IMR-90 (cell line): ENCODE measurements at regions not wholly inside any gene's neighbourhood (a gene's known extent, or its start where the extent isn't known, plus 50 kb on each side); places are given as distances from the start of the nearest gene placed in this dataset.
A peak's percentile ranks its signal among the peaks of the same experiment; 100 is the strongest.

Source experiments
- ATAC-seq: fragments of 200-7000 bp; cut with Tn5 transposase; 2 replicates; pipeline ENCODE4 v1.9.1; 2020; ENCODE audit warnings: low read depth, mild to moderate bottlenecking, moderate library complexity
- BruUV-seq: library from RNA; stranded (reverse); fragments of 400-500 nt; replicated peaks from 2 replicates; lab custom pipeline; 2021; lab: Mats Ljungman, UMichigan
- CTCF ChIA-PET: fragments of 300-600 bp; formaldehyde crosslinking; extraction: SDS; loops from one replicate; lab custom pipeline; 2021; ENCODE audit warnings: antibody characterized with exemption; lab: Yijun Ruan, JAX
- POLR2A ChIA-PET: fragments of 300-600 bp; sonication (Branson Sonifier 250); formaldehyde crosslinking; loops from one replicate; lab custom pipeline; 2022; ENCODE audit warnings: antibody characterized with exemption; ENCODE audit not compliant: unreplicated experiment; lab: Charles Lee
- DNase-seq: peaks from one replicate; pipeline ENCODE4 v3.0.0; 2013
- H2AFZ ChIP-seq: replicated peaks from 2 replicates; pipeline ENCODE3; 2013; ENCODE audit warnings: low read length, mild to moderate bottlenecking; ENCODE audit not compliant: poor library complexity
- H2AK5ac ChIP-seq: 2 replicates; pipeline ENCODE4 v1.6.1; 2013; ENCODE audit warnings: low read depth, low read length, inconsistent platforms
- H2AK9ac ChIP-seq: replicated peaks from 2 replicates; pipeline ENCODE3; 2013; ENCODE audit warnings: mild to moderate bottlenecking, low read depth, low read length, moderate library complexity; ENCODE audit not compliant: poor library complexity
- H2BK120ac ChIP-seq: 2 replicates; pipeline ENCODE4 v1.6.1; 2013; ENCODE audit warnings: low read depth, low read length, inconsistent platforms
- H2BK15ac ChIP-seq: 3 replicates; pipeline ENCODE4 v1.6.1; 2013; ENCODE audit warnings: low read depth, low read length, inconsistent platforms
- H2BK20ac ChIP-seq: 2 replicates; pipeline ENCODE4 v1.6.1; 2013; ENCODE audit warnings: low read depth, mild to moderate bottlenecking, inconsistent platforms, low read length, moderate library complexity
- H2BK5ac ChIP-seq: 2 replicates; pipeline ENCODE4 v1.6.1; 2013; ENCODE audit warnings: mild to moderate bottlenecking, low read depth, low read length, inconsistent platforms; ENCODE audit not compliant: poor library complexity, severe bottlenecking
- H3K14ac ChIP-seq: replicated peaks from 2 replicates; pipeline ENCODE4 v1.6.1; 2013; ENCODE audit warnings: low read depth, low read length, inconsistent platforms
- H3K18ac ChIP-seq: 2 replicates; pipeline ENCODE4 v1.6.1; 2013; ENCODE audit warnings: low read depth, low read length, control low read depth
- H3K23ac ChIP-seq: 2 replicates; pipeline ENCODE4 v1.6.1; 2013; ENCODE audit warnings: low read depth, low read length, inconsistent platforms
- H3K27ac ChIP-seq: 2 replicates; pipeline ENCODE4 v1.5.1; 2013; ENCODE audit warnings: mild to moderate bottlenecking, control low read depth, low read length; ENCODE audit not compliant: insufficient read depth
- H3K27me3 ChIP-seq: 2 replicates; pipeline ENCODE4 v1.6.1; 2013; ENCODE audit warnings: low read length; ENCODE audit not compliant: control insufficient read depth, insufficient read depth
- H3K36me3 ChIP-seq: 2 replicates; pipeline ENCODE4 v1.6.1; 2013; ENCODE audit warnings: low read length, mixed read lengths; ENCODE audit not compliant: control insufficient read depth, insufficient read depth
- H3K4ac ChIP-seq: 2 replicates; pipeline ENCODE4 v1.6.1; 2013; ENCODE audit warnings: low read depth, low read length, inconsistent platforms
- H3K4me1 ChIP-seq: 2 replicates; pipeline ENCODE4 v1.6.1; 2013; ENCODE audit warnings: low read length, mixed read lengths; ENCODE audit not compliant: control insufficient read depth, insufficient read depth
- H3K4me2 ChIP-seq: 2 replicates; pipeline ENCODE4 v1.6.1; 2013; ENCODE audit warnings: low read depth, mild to moderate bottlenecking, control low read depth, low read length, moderate library complexity
- H3K4me3 ChIP-seq: 2 replicates; pipeline ENCODE4 v1.5.1; 2013; ENCODE audit warnings: low read depth, mild to moderate bottlenecking, control low read depth, low read length, moderate library complexity; ENCODE audit not compliant: insufficient read depth
- H3K56ac ChIP-seq: 2 replicates; pipeline ENCODE4 v1.6.1; 2013; ENCODE audit warnings: low read length, inconsistent platforms; ENCODE audit not compliant: insufficient read depth; ENCODE audit errors: extremely low read depth
- H3K79me1 ChIP-seq, 2 experiments: 2 replicates each; pipeline ENCODE4 v1.6.1; 2013; ENCODE audit warnings: low read length in 2 of 2, inconsistent platforms in 1 of 2, low read depth in 1 of 2
- H3K9ac ChIP-seq: 2 replicates; pipeline ENCODE4 v1.6.1; 2013; ENCODE audit warnings: low read depth, low read length, control low read depth
- H3K9me1 ChIP-seq: 2 replicates; pipeline ENCODE4 v1.6.1; 2013; ENCODE audit warnings: low read length, inconsistent platforms; ENCODE audit not compliant: insufficient read depth
- H3K9me3 ChIP-seq: 2 replicates; pipeline ENCODE4 v1.6.1; 2013; ENCODE audit warnings: low read length; ENCODE audit not compliant: control insufficient read depth, insufficient read depth
- H4K20me1 ChIP-seq: 2 replicates; pipeline ENCODE4 v1.6.1; 2013; ENCODE audit warnings: low read length, inconsistent platforms; ENCODE audit not compliant: insufficient read depth
- H4K5ac ChIP-seq: 2 replicates; pipeline ENCODE4 v1.6.1; 2013; ENCODE audit warnings: mild to moderate bottlenecking, low read depth, low read length, control low read depth
- H4K8ac ChIP-seq, 2 experiments: 2 replicates each; pipeline ENCODE4 v1.6.1; 2013; ENCODE audit warnings: low read depth in 2 of 2, low read length in 2 of 2, control low read depth in 1 of 2, inconsistent platforms in 1 of 2
- H4K91ac ChIP-seq: 2 replicates; pipeline ENCODE4 v1.6.1; 2013; ENCODE audit warnings: low read depth, low read length, inconsistent platforms; ENCODE audit not compliant: insufficient read depth
- RFX5 ChIP-seq: IDR thresholded peaks from 2 replicates; pipeline ENCODE4 v1.8.0; 2012; ENCODE audit warnings: low read depth, mild to moderate bottlenecking, low read length, moderate library complexity
- SMC3 ChIP-seq: fragments of 150-350 bp; IDR thresholded peaks from 2 replicates; pipeline ENCODE4 v1.6.1; 2016; ENCODE audit warnings: low read depth, mild to moderate bottlenecking, antibody characterized with exemption, low read length, moderate library complexity
- WGBS, 2 experiments: methylation state at CpG; one replicate each; pipeline versions ENCODE4 v1.1.5 to v1.1.7; 2013; ENCODE audit warnings: missing lambda C conversion rate in 2 of 2; ENCODE audit not compliant: insufficient read length in 1 of 2; ENCODE audit errors: extremely low coverage in 2 of 2; 5-methylcytosine and 5-hydroxymethylcytosine counted together
- dilution Hi-C: fragments of 300-500 bp; cut with HindIII; formaldehyde crosslinking; loops from one replicate; pipeline ENCODE4 v1.14.3; 2018; ENCODE audit warnings: low sequenced_read_pairs; ENCODE audit not compliant: unreplicated experiment
- in situ Hi-C: fragments of 300-500 bp; cut with MboI; formaldehyde crosslinking; loops from 3 replicates; pipeline ENCODE4 v1.14.3; 2019; ENCODE audit warnings: low sequenced_read_pairs, inconsistent platforms, mixed read lengths
- intact Hi-C: fragments of 100-400 bp; cut with micrococcal nuclease; formaldehyde crosslinking; loops from 2 replicates; pipeline ENCODE4 v1.10.0; 2022
- TF ChIP-seq, protein P1 (sequence below): conservative IDR thresholded peaks from 2 replicates; pipeline ENCODE4 v1.5.1; 2012; ENCODE audit warnings: mild to moderate bottlenecking, low read depth, low read length, improper control_type of control experiment

GRCh38 chr6:15082708-15083107 lies 163.2 kb upstream of the JARID2 start:
- CTCF ChIA-PET = no interaction called here
- intact Hi-C loops (no loop called here), in situ Hi-C loops (no loop called here), dilution Hi-C loops (no loop called here)
- Histone ChIP-seq H2AK5ac (no peak overlapping the region), H3K14ac (no peak overlapping the region), H3K4me2 (no peak overlapping the region), H3K56ac (no peak overlapping the region), H3K4ac (no peak overlapping the region), H3K9me1 (no peaks in the 10 kb centered on the region), H3K9me3 (no peaks in the 10 kb centered on the region), H2BK15ac (no peak overlapping the region), H3K27ac (no peak overlapping the region), H2AFZ (peak overlapping the region; percentile 49), H4K91ac (no peak overlapping the region), H3K4me3 (no peak overlapping the region), H3K23ac (no peak overlapping the region), H3K9ac (no peak overlapping the region), H2BK5ac (no peak overlapping the region), H2BK20ac (no peak overlapping the region), H4K20me1 (no peaks in the 10 kb centered on the region), H4K5ac (no peak overlapping the region), H3K27me3 (no peaks in the 10 kb centered on the region), H4K8ac (no peak overlapping the region), H3K36me3 (no peaks in the 10 kb centered on the region), H3K18ac (no peak overlapping the region), H3K4me1 (no peaks in the 10 kb centered on the region), H2AK9ac (no peak overlapping the region), H3K79me1 (no peaks in the 10 kb centered on the region), H2BK120ac (no peak overlapping the region)
- DNase-seq (no peak), ATAC-seq (no peak)
- no CpG with 5 or more reads among the region's 8 CpGs for WGBS, 2 experiments
- TF ChIP-seq RFX5 = no peak
- TF ChIP-seq, protein P1, sequence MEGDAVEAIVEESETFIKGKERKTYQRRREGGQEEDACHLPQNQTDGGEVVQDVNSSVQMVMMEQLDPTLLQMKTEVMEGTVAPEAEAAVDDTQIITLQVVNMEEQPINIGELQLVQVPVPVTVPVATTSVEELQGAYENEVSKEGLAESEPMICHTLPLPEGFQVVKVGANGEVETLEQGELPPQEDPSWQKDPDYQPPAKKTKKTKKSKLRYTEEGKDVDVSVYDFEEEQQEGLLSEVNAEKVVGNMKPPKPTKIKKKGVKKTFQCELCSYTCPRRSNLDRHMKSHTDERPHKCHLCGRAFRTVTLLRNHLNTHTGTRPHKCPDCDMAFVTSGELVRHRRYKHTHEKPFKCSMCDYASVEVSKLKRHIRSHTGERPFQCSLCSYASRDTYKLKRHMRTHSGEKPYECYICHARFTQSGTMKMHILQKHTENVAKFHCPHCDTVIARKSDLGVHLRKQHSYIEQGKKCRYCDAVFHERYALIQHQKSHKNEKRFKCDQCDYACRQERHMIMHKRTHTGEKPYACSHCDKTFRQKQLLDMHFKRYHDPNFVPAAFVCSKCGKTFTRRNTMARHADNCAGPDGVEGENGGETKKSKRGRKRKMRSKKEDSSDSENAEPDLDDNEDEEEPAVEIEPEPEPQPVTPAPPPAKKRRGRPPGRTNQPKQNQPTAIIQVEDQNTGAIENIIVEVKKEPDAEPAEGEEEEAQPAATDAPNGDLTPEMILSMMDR = no peak
- no peak for TF ChIP-seq SMC3
- POLR2A ChIA-PET = no interaction called here
- no TSS peak for BruUV-seq
